Ovary (tissue), 7 donors: ENCODE measurements at regions not wholly inside any gene's neighbourhood (a gene's known extent, or its start where the extent isn't known, plus 50 kb on each side); places are given as distances from the start of the nearest gene placed in this dataset.

ENCODE experiments used
- DNase-seq, 5 donors: peaks; one replicate each; pipeline ENCODE4 v3.0.0-alpha.2; 2019 to 2020
- H3K27ac ChIP-seq, 2 donors: fragments of 200-600 bp; one replicate each; pipeline versions ENCODE4 v1.5.1 to v1.8.0; 2019 to 2022
- H3K27me3 ChIP-seq: fragments of 200-600 bp; one replicate; pipeline ENCODE4 v1.8.0; 2022
- H3K36me3 ChIP-seq: fragments of 200-600 bp; sonication (generic); one replicate; pipeline ENCODE4 v1.5.1; 2019
- H3K4me1 ChIP-seq: one replicate; pipeline ENCODE4 v1.8.1; 2013; ENCODE audit warnings: mild to moderate bottlenecking, moderate library complexity; ENCODE audit not compliant: insufficient read depth
- H3K4me3 ChIP-seq: fragments of 200-600 bp; sonication (generic); one replicate; pipeline ENCODE4 v1.5.1; 2017
- H3K9me3 ChIP-seq, 2 donors: fragments of 200-600 bp in 1 of 2; sonication (generic) in 1 of 2; one replicate each; pipeline versions ENCODE4 v1.5.1 to v1.8.1; 2013 to 2019; ENCODE audit warnings: mild to moderate bottlenecking in 1 of 2, moderate library complexity in 1 of 2
- EP300 ChIP-seq: sonication (generic); formaldehyde crosslinking; IDR thresholded peaks from one replicate; pipeline ENCODE4 v1.6.1; 2017; ENCODE audit warnings: antibody characterized with exemption
- POLR2A ChIP-seq: fragments of 450-650 bp; IDR thresholded peaks from one replicate; pipeline ENCODE4 v1.6.1; 2017; ENCODE audit warnings: antibody characterized with exemption, mild to moderate bottlenecking, moderate library complexity
- WGBS, 3 donors: extraction: QIAGEN DNeasy Blood & Tissue Kit in 1 of 3; methylation state at CpG; one replicate each; pipeline versions ENCODE4 v1.1.5 to v1.1.7; 2013 to 2017; 5-methylcytosine and 5-hydroxymethylcytosine counted together
- intact Hi-C, 4 donors: fragments of 100-400 bp; cut with DNase I; formaldehyde crosslinking; loops; one replicate each; pipeline versions ENCODE4 v1.11.0 to v1.15.1; 2022 to 2023
- TF ChIP-seq, protein P1 (sequence below), 3 donors: fragments of 450-650 bp in 2 of 3; fragments of 200-600 bp in 1 of 3; IDR thresholded peaks; one replicate each; pipeline versions ENCODE4 v1.5.1 to v1.8.0; 2016 to 2022; ENCODE audit warnings: antibody characterized with exemption in 3 of 3, mild to moderate bottlenecking in 1 of 3
- donor health status: DM: no; HTN: no; CAD: no; lungs with moderate emphysema.
- donor health status: DM: no; HTN: no; CAD: no.
- donor health status: Bipolar disorder and iron deficiency.
- donor health status: DM: no; HTN: no; CAD: no.
- donor health status: DM: yes; HTN: yes; CAD: no.

- DNase-seq = no peak
- H3K27ac ChIP-seq = no peak overlapping the region
- intact Hi-C loops = no loop called here
- TF ChIP-seq POLR2A (no peak), EP300 (no peak)
- TF ChIP-seq, protein P1, sequence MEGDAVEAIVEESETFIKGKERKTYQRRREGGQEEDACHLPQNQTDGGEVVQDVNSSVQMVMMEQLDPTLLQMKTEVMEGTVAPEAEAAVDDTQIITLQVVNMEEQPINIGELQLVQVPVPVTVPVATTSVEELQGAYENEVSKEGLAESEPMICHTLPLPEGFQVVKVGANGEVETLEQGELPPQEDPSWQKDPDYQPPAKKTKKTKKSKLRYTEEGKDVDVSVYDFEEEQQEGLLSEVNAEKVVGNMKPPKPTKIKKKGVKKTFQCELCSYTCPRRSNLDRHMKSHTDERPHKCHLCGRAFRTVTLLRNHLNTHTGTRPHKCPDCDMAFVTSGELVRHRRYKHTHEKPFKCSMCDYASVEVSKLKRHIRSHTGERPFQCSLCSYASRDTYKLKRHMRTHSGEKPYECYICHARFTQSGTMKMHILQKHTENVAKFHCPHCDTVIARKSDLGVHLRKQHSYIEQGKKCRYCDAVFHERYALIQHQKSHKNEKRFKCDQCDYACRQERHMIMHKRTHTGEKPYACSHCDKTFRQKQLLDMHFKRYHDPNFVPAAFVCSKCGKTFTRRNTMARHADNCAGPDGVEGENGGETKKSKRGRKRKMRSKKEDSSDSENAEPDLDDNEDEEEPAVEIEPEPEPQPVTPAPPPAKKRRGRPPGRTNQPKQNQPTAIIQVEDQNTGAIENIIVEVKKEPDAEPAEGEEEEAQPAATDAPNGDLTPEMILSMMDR (IDR thresholded peaks at IDR 0.05) = no peak
- no peaks in the 10 kb centered on the region for H3K4me1 ChIP-seq
- H3K9me3 ChIP-seq = no peaks in the 10 kb centered on the region
- H3K4me3 ChIP-seq = no peak overlapping the region
- WGBS, 3 donors = 83 to 89% (median 84%) methylated on average over 6 of the region's 6 CpGs
- no peaks in the 10 kb centered on the region for H3K36me3 ChIP-seq
- no peaks in the 10 kb centered on the region for H3K27me3 ChIP-seq
Measured at GRCh38 chr10:63027531-63027930, 105.6 kb upstream of the NRBF2 start.

GRCh38 chr10:63021225-63021624, 111.9 kb upstream of the NRBF2 start:
- no peak overlapping the region for H3K4me3 ChIP-seq
- 83 to 87% (median 85%) methylated on average over 1 of the region's 1 CpG for WGBS, 3 donors
- TF ChIP-seq EP300 (no peak), POLR2A (no peak)
- no peaks in the 10 kb centered on the region for H3K27me3 ChIP-seq
- H3K4me1 ChIP-seq = no peaks in the 10 kb centered on the region
- no peak overlapping the region for H3K27ac ChIP-seq
- intact Hi-C loops = no loop called here
- no peaks in the 10 kb centered on the region for H3K9me3 ChIP-seq
- H3K36me3 ChIP-seq = no peaks in the 10 kb centered on the region
- DNase-seq = no peak

DNA sequence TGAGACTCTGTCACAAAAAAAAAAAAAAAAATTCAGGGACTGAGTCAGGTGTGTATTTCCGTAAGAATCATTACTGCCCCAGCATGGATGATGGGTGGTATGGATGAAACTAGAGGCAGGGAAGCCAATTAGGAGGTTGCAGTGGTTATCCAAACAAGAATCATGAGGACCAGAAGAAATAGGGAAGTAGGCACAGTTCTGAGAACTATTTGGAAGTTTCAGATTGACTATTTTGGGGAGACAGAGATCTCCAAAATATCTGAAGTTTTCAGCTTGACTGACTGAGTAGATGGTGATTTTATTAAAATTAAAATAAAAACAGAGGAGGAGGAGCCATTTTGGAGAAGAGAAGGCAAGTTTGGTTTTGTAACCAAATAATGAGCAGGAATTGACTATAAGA, 119.4 kb upstream of the NRBF2 start:
- TF ChIP-seq POLR2A (no peak), EP300 (no peak)
- TF ChIP-seq, protein P1 (IDR thresholded peaks at IDR 0.05) = no peak
- 87 to 100% (median 93%) methylated on average over 1 of the region's 1 CpG for WGBS, 3 donors
- Histone ChIP-seq H3K9me3 (no peaks in the 10 kb centered on the region), H3K27ac (no peak overlapping the region), H3K36me3 (no peaks in the 10 kb centered on the region), H3K4me1 (no peaks in the 10 kb centered on the region), H3K27me3 (no peaks in the 10 kb centered on the region), H3K4me3 (no peak overlapping the region)
- DNase-seq = no peak
- intact Hi-C loops = no loop called here

DNA sequence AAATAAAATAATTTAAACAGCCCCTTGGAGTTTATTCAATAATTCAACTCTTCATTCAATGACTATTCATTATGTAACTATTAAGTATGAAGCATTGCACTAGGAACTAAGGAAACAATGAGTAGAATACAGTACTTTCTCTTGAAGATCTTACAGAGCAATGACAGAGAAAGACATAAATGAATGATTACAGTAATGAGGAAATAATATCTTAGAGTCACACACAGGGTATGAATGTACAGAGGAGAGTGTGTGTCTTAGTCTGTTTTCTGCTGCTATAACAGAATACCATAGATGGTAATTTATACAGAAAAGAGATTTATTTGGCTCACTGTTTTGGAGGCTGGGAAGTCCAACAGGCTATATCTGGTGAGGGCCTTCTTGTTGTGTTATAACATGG, 120.5 kb upstream of the NRBF2 start:
- intact Hi-C loops = no loop called here
- DNase-seq = no peak
- H3K4me3 ChIP-seq = no peak overlapping the region
- no peaks in the 10 kb centered on the region for H3K4me1 ChIP-seq
- H3K27me3 ChIP-seq = no peaks in the 10 kb centered on the region
- no peak overlapping the region for H3K27ac ChIP-seq
- H3K9me3 ChIP-seq = no peaks in the 10 kb centered on the region
- TF ChIP-seq, protein P1 (IDR thresholded peaks at IDR 0.05) = no peak
- TF ChIP-seq POLR2A (no peak), EP300 (no peak)
- no peaks in the 10 kb centered on the region for H3K36me3 ChIP-seq

DNA sequence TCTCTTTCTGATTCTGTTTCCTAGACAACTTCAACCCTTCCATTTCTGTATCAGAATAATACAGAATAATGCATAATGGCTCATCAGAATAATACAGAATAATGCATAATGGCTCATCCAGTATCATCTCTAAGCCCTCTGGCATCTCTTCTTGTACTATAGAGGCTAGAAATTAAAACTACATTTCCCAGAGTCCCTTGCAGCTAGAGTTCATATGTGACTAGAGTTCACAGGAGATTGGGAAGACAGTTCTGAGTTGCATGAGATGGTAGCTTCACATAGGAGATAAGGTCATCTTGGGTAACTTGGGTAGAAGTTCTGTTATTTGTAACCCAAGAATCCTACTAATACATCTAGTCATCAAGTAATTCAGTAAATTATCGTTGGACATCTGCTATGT, 122.9 kb upstream of the NRBF2 start:
- TF ChIP-seq POLR2A (no peak), EP300 (no peak)
- TF ChIP-seq, protein P1 (IDR thresholded peaks at IDR 0.05) = no peak
- Histone ChIP-seq H3K9me3 (no peaks in the 10 kb centered on the region), H3K27ac (no peak overlapping the region), H3K4me3 (no peak overlapping the region), H3K36me3 (no peaks in the 10 kb centered on the region), H3K27me3 (no peaks in the 10 kb centered on the region), H3K4me1 (no peaks in the 10 kb centered on the region)
- WGBS, 3 donors = 89 to 97% (median 95%) methylated on average over 1 of the region's 1 CpG
- intact Hi-C loops = no loop called here
- no peak for DNase-seq
